ENCODE measurements at regions not wholly inside any gene's neighbourhood (a gene's known extent, or its start where the extent isn't known, plus 50 kb on each side); places are given as distances from the start of the nearest gene placed in this dataset.

DNA sequence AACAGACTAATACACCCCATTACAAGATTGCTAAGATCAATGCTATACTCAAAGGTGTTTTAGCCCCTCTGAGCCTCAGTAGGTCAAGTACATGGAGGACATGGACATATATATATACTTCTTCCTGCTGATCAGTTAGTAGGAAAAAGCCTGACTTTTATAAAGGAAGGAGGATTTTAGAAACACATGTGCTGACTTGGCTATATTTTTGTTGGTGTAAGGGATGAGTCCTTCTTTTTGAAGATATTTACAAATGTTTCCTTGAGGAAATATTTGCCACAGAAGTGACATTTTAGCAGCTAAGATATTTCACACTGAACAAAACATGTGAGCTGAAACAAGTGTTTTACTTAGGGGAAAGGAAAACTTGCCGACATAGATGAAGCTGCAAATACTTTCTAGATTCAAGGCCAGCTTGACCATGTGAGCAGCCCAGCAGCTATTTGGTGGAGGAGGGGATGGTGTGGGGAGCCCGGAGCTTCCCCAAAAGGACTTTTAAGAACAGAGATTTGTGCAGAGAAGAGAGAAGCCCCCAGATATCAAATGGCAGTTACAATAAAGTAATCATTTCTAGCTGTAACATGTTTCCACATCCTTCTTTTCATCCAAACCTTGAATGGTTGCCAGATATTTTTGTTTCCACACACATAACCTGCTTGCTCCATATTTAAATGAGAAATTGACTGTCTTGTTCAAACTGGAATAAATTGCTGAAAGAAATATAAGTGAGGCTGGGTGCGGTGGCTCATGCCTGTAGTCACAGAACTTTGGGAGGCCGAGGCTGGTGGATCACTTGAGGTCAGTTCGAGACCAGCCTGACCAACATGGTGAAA lies 111.7 kb upstream of the NR2F2 start:
- no peak for DNase-seq

DNA sequence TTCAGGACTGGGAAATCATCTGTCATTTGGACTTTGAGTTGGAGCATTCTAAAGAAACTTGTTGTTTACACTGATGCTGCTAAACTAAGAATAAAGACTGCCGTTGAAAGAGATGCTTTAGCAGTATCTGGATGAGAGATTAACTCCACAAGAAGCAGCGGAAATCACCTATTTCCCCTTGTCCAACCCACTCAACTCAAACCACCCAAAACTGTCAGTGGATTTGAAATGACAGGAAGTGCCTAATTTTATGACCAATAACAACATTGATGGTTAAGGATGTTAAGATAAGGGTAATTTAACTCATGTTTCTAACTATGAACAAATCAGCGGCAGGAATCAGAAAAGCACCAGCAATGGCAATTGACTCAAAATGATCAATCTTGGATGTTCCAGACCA lies 110.8 kb upstream of the NR2F2 start:
- DNase-seq = no peak

DNA sequence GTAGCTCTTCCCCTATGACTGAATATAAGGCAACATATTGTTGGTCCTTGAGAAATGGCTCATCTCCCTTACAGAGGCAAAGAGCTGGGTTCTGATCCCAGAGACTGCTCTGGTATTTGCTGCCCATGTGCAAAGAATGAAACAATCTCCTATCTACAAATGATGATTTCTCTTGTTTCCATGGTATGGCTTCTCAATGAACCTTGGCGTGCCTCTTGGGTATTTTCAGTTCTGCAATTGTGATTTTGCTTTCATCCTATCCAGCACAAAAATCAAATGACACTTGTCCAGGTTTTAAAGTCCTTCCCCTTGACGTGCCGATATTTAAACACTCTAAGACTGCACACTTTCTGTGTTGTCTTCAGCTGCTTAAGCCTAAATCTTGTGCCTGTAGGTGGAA lies 109.8 kb upstream of the NR2F2 start:
- DNase-seq = no peak

- no peak for DNase-seq
Observed at GRCh38 chr15:96222981-96223380, 107.5 kb upstream of the NR2F2 start.

GRCh38 chr15:96223939-96224338 lies 106.6 kb upstream of the NR2F2 start:
- no peak for DNase-seq

- no peak for DNase-seq
Observed at GRCh38 chr15:96225642-96226259, 104.7 kb upstream of the NR2F2 start.

GRCh38 chr15:96230526-96231181 lies 99.8 kb upstream of the NR2F2 start:
- no peak for DNase-seq

GRCh38 chr15:96232335-96232734 lies 98.2 kb upstream of the NR2F2 start:
- DNase-seq = no peak

DNA sequence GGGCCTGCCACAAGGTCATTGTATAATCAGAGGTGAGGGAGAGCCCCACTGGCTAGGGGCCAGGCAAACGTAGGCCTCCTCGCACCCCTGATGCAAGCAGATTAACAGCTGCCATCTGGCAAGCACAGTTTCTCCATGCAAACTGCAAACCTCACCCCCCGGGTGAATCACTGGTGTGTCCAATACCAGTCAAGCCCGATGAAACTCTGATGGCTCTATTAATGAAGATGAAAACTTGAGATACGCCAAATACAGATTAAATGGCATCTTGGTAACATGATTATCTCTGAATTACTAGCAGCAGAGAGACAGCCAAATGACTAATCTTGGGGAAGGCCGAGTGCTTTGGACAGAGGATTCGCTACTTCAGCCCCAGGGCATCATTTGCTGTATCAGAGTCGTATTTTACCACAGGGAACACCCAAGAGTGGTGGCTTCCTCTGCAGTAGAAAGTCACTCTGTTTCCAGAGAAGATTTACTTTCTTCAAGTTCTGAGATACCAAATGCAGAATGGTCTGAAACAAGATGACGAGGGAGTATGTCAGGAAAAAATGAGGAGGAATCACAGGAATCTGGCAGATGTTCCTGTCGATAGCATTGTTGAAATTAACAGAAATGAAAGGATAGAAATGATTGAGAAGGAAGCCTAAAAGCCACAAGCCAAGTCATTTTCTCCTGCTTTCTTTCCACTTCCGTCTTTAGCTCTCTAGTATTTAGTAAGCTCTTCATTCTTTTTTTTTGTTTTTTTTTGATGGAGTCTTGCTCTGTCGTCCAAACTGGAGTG lies 96.2 kb upstream of the NR2F2 start:
- no peak for DNase-seq

DNA sequence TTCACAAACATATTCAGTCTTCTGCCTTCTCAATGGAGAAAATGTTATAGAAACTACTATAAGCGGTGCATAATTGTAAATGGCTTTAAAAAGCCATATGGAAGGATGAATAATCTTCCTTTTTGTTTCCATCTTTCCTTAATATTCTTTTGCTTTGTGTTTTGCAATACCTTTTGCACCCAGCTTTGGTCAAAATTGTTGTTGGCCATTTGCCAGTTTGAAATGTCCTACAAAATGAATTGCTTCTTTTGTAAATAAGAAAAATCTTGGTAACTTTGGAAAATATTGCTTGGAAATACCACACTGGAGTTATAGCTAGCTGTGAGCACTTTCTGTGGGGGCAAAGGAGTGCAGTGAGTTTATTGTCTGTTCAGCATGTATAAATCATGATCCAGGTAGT lies 93.5 kb upstream of the NR2F2 start:
- no peak for DNase-seq

DNA sequence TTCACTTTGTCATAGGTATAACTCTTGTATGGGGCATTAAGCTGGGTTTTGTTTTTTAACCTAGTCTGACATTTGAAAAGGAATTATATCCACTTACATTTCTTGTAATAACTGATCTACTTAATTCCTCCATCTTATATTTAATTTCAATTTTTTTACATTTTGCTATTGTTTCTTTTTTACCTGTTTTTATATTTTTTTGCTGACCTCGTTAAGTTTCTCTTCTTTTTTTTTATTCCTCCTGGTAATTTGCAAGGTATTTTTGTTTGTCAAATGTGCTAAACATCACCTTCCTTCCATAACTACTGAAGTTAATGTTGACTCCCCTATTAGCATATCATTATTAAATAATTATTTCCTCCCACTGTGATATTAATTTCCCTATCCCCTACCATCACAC lies 87.7 kb upstream of the NR2F2 start:
- no peak for DNase-seq

- no peak for DNase-seq
Observed at GRCh38 chr15:96243701-96244100, 86.8 kb upstream of the NR2F2 start.

DNA sequence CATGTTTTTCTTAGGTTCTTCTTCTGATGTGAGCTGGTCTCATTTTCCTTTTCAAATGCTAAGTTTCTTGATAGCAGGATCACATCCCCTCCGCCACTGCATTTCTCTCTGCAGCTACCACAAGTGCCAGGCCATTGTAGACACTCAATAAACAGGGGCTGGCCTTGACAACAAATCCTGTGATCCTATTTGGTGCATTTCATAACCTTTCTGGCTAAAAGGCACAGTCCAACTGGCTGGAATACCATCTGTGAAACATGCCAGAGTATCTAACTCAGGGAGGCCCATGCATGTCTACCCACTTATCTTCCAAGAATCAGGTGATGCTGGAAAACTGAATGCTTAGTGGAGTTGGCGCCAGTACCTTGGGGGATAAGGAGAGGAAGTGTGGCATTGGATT lies 85.2 kb upstream of the NR2F2 start:
- DNase-seq = no peak

DNA sequence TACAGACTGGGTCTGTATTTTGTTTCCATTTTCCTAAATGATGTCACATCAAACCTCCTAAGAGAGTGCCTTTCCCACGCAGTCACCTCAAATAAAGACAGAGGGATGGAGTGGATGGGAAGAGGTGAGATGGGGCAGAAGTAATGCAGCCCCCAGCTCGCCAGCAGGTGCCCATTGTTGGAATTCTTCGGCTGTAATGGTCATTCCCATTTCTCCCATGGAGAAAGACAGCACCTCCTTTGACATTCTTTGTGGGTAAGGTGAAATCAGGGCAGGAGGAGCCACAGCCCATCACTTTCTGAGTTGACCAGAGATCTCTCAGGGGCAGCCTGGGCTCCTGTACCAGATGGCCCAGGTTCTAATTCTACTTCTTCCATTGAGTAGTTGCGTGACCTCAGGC lies 84.4 kb upstream of the NR2F2 start:
- DNase-seq = no peak

- no peak for DNase-seq
Observed at GRCh38 chr15:96247621-96248305, 82.7 kb upstream of the NR2F2 start.

DNA sequence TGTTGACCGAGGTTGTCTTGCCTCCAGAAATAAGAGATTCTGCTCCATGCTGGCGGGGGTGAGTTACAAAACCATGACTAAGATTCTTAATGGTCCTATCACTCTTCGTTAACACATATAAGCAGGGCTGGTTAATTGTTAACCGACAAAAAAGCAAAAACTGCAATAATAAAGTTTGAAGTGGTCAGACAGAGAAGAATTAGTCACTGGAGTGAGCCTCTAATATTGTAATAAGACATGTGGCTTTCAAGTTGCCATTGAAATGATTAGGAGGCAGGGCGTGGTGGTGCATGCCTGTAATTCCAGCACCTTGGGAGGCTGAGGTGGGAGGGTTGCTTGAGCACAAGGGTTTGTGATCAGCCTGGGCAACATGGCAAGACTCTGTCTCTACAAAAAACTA lies 78.4 kb upstream of the NR2F2 start:
- no peak for DNase-seq

DNA sequence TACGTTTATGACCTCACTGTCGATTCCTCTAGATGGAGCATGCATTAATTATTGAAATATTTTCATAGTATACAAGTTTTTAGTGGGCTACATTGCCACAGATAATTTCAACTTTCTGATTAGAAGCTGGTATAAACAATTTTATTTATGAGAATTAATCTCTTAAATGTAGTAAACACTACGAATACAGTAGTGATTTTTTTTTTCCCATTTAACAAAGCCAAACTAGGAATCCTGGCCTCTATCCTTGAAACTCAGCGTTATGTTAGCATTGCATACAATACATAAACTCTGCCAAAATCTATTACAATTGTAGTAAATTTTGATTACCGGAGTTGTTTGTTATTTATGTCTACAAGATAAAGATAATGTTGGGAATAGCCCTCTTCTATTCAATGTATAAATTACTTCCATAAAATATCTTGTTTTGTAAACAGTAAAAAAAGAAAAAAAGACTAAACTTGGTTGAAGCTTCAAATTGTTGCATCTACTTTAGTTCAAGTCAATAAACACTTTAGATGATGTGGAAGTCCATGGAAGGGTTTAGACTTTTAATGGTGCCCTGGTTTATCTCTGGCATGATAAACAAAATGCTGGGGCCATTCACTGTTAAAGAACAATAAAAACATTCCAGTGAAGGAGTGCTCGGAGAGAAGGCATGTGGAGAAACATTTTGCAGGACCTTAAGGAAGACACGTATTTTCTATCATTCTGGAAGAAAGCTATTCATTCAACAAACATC lies 77.3 kb upstream of the NR2F2 start:
- no peak for DNase-seq

DNA sequence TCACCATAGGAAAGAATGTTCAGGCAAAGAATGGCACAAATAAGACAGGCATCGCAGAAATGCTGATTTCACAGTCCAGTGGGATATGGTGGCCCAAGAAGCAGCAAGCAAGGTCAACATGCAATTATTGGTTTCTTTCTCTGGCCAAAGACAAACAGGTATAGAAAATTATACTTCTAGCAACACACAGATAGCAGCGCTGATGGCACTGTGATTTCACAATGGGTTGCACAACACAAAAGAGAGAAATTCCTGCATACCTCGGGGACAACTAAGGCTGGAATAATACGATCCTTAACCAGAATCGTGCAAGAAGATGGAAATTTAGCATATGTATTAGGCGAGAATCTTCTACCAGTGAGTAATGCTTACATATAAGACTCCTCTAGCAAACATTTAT lies 76.3 kb upstream of the NR2F2 start:
- DNase-seq = no peak

- DNase-seq = no peak
Observed at GRCh38 chr15:96255599-96255998, 74.9 kb upstream of the NR2F2 start.

- DNase-seq = no peak
Observed at GRCh38 chr15:96261575-96262034, 68.9 kb upstream of the NR2F2 start.

DNA sequence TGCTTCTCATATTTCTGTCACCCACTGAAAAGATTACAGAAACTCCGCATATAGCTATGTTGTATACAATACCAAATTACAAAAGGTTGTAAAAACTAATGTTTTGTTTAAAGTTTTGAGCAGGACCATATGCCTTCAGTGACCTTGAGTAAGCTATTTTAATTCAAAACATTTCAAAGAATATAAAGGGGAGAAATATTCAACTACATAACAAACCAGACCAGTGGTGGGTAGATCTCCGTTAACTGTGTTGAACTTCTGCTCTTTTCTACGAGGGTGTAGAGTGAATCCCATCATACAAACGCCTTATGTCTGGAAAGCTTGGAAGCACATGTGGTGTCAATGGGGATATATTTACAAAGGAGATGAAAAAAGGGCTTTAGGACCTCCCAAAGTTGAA lies 68.4 kb upstream of the NR2F2 start:
- DNase-seq = no peak

Measured in femur (tissue), 1 donor.